Right kidney (tissue), 1 donor: ENCODE measurements at regions not wholly inside any gene's neighbourhood (a gene's known extent, or its start where the extent isn't known, plus 50 kb on each side); places are given as distances from the start of the nearest gene placed in this dataset.
"Not testable (repeated sequence)": the region's sequence is repeated elsewhere in the genome, so short reads cannot be mapped to it uniquely, and the experiment has no call there.

Source experiments
- DNase-seq: peaks from one replicate; pipeline ENCODE4 v3.0.0-alpha.2; 2016

DNA sequence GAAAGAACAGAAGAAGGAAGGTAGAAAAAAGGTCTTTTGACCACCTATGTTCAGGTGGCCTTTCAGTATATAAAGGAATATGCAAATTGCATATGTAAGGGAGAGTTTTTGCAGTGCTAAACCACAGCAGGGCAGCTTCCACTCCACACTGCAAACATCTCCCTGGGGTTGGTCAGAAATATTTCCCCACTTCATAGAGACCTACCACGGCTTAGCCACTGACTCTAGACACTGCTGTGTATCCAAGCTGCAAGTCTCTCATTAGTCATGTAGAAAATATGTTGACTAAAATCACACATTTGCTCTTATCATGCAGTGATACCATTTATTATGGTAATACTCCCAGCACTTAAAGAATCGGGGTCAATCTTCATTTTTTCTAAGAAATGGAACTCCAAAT, 214.9 kb upstream of the NR2F2 start:
- DNase-seq: no peak

DNA sequence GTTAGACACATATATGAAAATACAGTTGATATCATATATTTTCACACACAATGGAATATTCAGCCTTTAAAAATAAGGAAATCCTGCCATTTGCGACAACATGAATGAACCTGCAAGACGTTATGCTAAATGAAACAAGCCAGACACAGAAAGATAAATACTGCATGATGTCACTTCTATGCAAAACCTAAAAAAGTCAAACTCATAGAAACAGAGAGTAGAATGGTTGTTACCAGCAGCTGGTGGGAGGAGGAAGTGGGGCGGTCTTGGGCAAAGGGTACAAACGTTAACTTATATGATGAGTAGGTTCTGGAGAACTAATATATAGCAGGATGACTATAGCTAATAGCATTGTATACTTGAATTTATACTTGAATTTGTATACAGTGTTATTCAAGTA, 213.2 kb upstream of the NR2F2 start:
- no peak for DNase-seq

DNA sequence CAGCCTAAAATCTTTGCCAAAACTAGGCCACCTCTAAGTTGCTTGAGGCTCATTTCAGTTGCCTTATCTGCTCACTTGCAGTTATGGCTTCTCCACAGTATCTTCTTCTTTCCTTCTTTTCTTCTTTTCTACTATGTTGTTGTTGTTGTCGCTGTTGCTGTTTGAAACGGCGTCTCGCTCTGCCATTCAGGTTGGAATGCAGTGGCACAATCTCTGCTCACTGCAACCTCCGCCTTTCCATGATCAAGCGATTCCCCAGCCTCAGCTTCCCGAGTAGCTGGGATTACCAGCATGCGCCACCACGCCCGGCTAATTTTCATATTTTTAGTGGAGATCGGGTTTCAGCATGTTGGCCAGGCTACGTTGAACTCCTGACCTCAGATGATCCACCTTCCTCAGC, 210.8 kb upstream of the NR2F2 start:
- DNase-seq: no peak

DNA sequence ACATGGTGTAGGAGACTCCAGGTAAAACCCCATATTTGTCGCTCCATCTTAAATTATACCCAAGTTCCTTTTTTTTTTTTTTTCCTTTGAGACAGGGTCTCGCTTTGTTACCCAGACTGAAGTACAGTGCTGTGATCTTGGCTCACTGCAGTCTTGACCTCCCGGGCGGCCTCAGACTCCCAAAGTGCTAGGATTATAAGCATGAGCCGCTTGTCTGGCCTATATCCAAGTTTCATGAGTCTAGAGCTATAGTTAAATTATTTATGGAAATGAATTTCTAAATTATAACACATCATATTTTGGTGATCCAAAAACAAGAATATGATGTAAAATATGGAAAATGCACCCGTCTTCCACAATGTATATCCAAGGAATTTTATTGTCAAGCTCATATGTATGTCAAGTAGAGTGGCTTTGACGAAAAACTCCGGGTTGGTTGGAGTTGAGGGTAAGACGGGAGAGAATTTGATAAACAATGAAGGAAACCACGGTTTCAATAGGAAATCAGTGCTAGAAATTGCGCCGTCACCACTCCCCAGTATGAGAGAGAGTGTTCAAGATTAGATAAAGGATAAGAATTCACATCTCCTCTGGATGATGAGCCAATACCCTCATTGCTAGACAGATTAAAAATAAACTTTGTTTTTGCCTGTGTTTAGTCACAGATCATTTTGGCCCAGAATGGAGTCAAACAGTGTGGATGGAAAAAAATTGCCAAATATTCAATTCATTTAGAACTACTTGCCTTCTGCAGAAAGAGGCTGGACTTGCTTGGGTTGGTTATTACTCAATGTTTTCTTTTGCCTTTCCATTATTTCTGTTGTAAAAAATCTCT, 209.2 kb upstream of the NR2F2 start:
- no peak for DNase-seq

DNA sequence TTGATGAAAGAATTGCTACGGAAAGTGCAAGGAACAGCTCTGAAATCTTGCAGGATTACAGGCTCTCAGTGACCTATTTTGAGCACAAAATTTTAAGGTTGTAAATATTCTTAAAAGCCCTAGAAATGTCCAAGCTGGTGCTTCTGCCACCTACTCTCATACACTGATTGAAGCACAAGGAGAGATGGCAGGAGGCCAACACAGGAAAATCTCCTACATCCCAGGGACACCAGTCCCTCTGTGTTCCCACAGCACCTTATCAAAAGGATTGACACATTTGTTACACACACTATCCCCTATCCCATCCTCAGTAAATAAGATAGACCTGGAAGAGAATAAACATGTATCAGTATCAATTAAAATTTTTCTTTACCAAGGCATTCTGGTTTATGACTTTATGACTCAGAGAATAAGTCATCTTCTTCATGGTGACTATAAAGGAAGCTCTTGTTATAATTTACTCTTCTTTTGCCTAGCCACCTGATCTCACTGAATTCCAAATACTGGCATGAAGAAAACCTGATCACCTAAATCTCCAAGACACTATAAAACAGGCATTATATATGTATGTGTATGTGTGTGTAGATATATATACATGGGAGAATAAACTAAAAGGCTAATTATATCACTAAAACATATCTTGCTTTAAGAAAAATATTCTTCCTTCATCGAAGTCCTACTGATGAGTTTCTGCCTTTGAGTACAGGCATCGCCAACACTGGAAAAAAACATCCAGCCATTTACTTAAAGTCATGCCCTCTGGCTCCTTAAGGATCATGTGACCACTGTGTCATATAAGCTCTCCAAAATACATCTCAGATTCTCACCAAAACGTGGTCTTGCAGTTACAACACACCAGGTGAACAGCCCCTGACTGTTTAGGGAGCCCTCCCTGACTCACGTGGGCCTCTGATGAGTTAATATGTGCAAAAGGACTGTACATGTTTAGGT, 208.1 kb upstream of the NR2F2 start:
- DNase-seq: no peak

DNA sequence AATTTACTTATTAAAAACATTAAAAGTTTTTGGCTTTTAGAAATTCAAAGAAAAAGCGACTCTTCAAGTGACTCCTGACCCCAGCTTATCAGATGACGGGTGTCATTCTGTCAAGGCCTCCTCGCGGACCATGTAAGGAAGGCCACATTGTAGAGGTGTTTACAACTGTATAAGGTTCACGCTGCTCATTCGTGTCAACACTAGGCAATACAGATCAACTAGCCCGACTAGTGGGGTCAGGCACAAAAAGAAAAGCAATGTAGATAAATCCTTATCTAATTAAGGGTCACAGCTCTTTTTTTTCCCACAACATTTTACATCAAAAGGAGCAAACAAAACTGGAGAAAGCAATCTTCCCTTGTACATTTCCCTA, 207.5 kb upstream of the NR2F2 start:
- DNase-seq: no peak

DNA sequence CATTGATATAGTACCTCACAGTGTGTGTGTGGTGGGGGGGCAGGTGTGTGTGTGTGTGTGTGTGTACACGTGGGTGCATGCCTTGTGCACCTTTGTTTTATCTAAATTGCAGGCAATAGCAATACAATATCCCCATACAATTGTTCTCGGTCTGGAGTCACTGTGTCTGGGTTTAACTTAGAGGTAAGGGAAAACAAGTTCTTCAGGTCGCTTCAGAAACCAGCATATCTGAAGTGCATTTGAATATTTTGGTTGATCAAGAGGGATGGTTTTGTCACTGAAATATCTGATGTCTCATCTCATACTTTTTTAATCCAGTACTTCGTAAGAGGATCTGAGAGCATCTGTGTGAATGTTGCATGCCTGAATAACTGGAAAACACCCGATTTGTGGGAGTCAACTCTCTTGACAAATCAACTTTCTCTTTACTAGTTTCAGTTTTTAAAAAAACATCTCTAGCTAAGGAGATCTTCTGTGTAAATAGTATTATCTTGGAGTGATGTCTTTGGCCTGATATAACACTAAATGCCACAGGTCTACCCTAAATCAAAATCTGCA, 206.8 kb upstream of the NR2F2 start:
- no peak for DNase-seq

DNA sequence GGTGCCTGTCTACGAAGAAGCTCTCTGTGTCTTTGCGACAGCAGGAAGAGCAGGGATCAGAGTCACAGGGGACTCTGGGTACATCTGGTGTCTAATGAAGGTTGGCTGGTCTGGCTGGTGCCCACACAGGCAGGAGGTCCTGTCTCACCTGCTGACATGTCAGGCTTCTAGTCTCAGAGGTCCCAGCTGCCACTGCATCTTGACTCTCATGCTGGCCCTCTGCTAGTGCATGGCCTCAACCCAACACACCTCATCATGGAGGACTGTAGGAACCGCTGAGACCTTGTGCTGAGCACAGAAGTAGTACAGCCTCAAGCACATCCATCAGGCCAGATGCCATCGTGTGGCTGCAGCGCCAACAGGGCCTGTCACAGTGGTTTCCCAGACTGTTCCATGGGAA, 206.1 kb upstream of the NR2F2 start:
- no peak for DNase-seq

DNA sequence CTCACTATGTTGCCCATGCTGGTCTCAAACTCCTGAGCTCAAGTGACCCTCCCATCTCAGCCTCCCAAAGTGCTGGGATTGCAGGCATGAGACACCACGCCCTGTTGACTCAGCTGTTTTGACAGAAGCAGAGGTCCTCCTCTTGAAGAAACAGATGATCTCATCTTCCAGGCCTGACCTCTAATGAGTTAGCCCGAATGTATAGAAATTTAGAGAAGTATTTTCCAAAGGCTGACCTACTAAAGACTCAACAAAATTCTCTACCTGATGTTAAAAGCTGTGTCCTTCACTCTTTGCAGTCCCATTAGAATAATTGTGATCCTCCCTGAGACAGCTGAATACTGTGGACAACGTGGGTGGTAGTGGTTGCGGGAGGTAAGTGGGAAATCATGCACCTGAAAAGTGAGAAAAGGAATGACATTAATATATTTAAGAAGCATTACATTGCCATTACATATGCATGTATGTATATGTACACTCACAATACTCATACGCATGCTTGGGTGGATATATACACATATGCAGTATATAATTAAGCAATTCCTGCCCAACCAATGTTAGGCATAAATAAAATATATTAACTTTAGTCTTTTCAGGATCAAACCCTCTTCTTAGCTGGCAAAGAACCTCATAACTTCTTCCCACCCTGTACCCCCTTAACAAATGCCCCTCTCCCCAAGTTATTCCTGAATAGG, 204.6 kb upstream of the NR2F2 start:
- no peak for DNase-seq

DNA sequence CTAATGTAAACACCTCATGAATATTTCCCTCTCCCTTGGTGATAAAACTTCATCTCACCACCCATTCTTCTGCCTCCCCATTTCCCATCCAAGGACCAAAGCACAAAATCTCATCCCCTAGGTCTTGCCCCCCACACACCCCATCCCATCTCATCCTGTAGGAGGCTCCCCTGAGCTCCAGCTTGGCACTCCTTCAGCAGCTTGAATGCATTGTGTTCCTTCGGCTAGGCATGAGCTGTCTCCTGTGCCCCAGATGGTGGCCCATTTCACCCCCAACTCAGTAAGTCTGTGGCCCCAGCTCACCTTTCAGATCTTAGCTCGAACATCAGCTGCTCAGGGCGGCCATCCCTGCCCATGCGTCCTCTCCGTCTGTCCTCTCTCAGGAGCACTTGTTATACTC, 203.6 kb upstream of the NR2F2 start:
- DNase-seq: no peak

DNA sequence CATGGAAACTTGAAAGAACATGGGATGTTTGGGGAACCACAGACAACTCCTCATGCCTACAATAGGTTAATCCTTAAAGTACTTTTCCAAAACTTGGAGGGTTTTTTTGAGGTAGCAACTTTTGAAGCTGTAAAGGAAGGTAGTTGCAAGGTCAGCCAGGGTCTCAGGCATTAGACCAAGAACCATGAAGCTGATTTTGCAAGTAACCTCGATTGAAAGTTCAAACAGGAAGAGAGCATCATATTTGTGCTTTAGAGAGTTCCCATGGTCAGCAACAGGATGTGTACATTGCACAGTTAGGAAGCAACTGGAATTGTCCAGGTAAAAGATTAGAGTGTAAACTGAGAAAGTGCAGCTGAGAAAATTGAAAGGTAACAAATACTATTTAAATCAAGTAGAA, 199.8 kb upstream of the NR2F2 start:
- DNase-seq: no peak

DNA sequence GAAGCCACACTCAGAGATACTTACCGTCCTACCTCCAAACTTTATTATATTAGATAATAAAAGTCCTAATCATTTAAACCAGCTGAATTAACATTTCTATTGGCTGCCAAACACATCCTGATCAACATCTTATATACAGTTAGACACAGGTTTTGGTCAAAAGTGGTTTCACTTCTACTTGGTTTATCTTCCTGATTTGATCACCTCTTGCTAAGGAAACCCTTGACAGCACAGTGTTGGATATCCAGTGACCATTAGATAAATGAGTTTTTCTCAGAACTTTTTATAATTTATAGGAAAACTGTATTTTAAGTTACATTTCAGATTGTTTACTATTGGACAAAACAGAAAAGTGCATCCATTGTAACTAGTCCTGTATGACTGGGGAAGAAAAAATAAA, 198.4 kb upstream of the NR2F2 start:
- no peak for DNase-seq

DNA sequence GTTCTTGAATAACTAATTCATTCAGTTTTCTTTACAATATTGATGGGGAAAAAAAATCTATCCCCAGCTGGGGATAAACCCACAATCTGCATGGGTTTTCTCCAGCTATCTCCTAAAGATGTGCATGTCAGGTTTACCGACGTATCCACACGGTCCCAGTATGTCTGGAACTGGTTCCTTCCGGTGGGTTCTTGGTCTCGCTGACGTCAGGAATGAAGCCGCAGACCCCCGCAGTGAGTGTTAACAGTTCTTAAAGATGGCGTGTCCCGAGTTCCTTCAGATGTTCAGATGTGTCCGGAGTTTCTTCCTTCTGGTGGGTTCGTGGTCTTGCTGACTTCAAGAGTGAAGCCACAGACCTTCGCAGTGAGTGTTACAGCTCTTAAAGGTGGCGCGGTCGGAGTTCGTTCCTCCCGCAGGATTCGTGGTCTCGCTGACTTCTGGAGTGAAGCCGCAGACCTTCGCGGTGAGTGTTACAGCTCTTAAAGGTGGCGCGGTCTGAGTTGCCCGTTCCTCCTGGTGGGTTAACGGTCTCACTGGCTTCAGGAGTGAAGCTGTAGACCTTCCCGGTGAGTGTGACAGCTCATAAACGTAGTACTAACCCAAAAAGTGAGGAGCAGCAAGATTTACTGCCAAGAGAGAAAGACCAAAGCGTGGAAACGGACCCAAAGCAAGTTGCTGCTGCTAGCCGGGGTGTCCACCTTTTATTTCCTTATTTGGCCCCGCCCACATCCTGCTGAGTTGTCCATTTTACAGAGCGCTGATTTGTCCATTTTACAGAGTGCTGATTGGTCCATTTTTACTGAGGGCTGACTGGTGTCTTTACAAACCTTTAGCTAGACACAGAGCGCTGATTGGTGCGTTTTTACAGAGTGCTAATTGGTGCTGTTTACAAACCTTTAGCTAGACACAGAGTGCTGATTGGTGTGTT, 195.1 kb upstream of the NR2F2 start:
- no peak for DNase-seq

DNA sequence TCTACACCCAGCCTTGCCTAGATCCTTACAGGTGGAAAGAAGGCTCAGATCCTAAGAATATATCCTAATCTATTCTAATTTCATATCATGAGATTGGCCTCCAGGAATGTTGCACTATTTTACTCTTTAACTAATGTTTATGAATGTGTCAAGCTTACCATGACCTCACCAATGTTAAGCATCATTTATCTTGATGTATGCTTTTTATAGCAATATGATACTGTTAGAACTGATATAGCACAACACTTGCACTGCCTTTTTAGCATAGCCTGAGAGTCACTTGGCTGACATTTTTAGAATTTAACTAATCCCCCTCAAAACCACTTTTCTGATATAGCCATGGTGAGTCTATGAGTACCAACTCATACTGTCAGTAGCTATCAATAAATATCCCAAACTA, 191.5 kb upstream of the NR2F2 start:
- no peak for DNase-seq

DNA sequence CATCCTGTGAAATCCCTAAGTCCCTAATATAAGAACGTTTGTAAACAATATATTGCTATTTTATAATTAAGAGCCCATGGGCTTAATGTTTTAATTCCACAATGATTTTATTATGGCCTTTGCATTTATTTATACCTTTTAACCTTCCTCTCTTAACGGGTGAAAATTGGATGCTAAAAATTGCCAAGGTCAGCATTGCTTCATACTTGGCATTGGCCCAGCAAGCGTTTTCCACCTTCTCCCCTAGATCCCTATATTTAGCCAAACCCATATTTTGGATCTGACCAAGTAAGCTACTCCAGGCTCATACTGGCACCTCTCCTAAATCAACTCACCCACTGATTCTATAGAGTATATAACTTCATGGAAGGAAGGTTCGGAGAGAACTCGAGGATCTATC, 188.0 kb upstream of the NR2F2 start:
- no peak for DNase-seq

DNA sequence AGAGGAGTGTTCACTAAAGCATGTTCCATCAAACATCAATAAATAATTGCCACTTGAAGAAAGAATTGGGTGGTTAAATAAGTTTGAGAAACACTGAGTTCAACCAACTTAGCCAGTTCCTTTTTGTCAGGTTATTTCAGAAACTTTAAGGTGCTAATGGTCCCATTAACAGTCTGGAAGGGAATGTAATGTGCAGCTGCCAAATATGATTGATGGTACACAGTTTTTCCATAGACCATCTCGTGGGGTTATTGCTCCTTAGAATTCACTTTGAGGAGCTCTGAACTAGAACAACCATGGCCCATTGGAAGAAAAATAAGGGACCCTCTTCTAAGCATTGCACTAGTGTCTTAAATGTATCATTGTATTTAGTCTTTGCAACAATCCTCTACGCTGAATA, 185.8 kb upstream of the NR2F2 start:
- no peak for DNase-seq

DNA sequence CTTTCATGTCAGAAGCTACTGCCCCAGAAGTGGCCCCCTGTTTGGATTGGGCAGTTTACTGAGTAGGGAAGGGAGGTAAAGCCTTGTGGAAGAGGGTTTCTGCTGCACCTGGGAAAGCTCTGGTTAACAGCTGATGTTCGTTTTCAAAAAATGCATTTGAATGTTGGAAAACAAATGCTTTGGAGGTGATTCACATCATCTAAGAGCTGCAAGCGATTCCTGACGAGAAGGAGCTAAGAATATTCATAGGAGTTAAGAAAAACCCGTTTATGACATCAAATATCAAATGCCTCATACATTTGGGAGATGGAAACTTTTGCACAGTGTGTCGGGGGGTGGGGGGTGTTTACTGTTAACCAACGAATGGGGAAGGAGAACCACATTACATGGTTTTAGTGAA, 183.8 kb upstream of the NR2F2 start:
- no peak for DNase-seq

DNA sequence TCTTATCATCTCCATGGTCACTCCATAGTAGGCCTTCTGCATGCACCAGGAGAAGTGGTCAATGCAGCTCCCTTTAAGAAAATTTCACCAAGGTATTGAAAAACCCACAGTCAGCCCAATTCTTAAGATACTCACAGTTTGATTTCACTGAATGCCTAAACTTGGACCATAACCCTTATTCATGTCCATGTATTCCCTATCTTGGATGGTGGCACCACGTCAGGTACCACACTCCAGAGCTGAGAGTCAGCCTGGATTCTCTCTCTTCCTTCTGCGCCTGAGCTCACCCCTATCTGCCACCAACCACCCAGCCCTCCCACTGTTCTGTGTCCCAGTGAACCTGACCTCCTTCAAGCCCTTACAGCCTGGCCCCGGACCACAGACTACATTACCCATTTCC, 183.2 kb upstream of the NR2F2 start:
- DNase-seq: no peak

DNA sequence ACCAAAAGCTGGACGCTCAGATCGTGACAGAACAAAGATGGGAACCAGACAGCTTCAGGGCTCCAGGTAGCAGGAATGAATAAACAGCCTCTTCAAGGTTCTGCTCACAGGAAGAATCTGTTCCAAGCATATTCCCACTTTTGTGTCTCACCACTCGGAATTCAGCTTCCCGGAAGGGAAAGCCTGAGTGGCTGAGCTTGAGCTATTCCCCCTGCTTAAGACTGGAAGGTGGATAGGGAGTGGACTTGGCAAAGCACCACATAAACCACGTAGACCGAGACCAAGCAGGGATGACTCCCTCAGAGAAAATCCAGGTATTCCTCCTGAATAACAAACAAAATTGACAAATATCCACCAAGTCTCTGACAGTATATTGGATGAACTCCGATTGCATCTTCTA, 180.2 kb upstream of the NR2F2 start:
- DNase-seq: no peak

DNA sequence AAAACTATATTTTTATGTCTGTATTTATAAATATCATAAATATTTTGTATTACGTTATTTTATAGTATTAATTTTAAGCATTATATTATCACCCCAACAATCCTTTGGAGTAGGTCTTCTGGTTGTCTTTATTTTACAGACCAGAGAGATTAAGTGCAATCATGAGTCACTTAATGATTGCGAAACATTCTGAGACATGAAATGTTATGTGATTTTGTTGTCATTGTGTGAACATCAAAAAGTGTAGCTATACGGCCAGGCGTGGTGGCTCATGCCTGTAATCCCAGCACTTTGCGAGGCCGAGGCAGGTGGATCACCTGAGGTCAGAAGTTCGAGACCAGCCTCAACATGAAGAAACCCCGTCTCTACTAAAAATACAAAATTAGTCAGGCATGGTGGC, 178.8 kb upstream of the NR2F2 start:
- not testable (repeated sequence) for DNase-seq

DNA sequence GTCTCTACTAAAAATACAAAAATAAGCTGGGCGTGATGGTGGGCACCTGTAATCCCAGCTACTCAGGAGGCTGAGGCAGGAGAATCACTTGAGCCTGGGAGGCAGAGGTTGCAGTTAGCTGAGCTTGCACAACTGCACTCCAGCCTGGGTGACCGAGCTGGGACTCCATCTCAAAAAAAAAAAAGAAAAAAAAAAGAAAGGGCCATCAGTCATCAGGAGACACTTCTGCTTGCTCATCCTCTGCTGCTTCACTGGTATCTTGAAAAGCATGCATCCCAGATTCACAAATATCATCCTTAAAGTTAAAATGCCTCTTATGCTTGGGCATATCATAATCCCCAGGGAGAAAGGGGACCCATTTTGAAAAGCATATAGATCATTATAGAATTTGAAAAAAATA, 176.6 kb upstream of the NR2F2 start:
- DNase-seq: no peak

DNA sequence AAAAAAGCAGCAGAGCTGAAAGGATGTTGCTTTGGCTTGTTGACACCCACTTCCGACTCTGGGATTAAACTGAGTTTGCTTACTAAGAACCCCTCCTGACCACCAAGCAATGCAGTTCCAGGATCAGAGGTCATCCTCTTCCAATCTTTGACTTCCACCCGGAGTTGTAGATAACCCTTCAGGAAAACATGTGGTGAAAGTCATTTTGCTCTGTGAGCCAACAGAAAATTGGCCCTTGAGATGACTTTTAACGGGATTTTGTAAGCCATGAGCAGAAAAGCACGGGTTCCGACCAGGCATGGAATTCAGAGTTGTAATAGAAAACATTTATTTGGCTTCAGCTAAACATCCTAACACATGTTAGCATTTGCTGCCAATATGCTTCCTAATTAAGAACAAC, 171.6 kb upstream of the NR2F2 start:
- DNase-seq: no peak
